Neural crest cell (in vitro differentiated cells): ENCODE measurements at regions not wholly inside any gene's neighbourhood (a gene's known extent, or its start where the extent isn't known, plus 50 kb on each side); places are given as distances from the start of the nearest gene placed in this dataset.
A peak's percentile ranks its signal among the peaks of the same experiment; 100 is the strongest.

Experiments
- DNase-seq: peaks from one replicate; pipeline ENCODE4 v3.0.0; 2021; ENCODE audit warnings: low read depth, mixed read lengths, low spot score
- H3K27ac Mint-ChIP-seq: one replicate; pipeline ENCODE4 v1.8.0; 2021; ENCODE audit warnings: mild to moderate bottlenecking, mixed read lengths; ENCODE audit not compliant: unreplicated experiment
- H3K27me3 Mint-ChIP-seq: 2 replicates; pipeline ENCODE4 v1.8.0; 2021; ENCODE audit warnings: low read depth, mild to moderate bottlenecking, mixed read lengths
- H3K36me3 Mint-ChIP-seq: 2 replicates; pipeline ENCODE4 v1.8.0; 2021; ENCODE audit warnings: low read depth, mild to moderate bottlenecking, mixed read lengths
- H3K4me1 Mint-ChIP-seq: 2 replicates; pipeline ENCODE4 v1.8.0; 2021; ENCODE audit warnings: mixed read lengths
- H3K4me3 Mint-ChIP-seq: one replicate; pipeline ENCODE4 v1.8.0; 2021; ENCODE audit warnings: mild to moderate bottlenecking, mixed read lengths
- H3K9me3 Mint-ChIP-seq: 2 replicates; pipeline ENCODE4 v1.8.0; 2021; ENCODE audit warnings: mixed read lengths
- CTCF ChIP-seq: fragments of 200-600 bp; sonication (generic); conservative IDR thresholded peaks from 2 replicates; pipeline ENCODE4 v1.5.0; 2021; ENCODE audit warnings: antibody characterized with exemption, mild to moderate bottlenecking

DNA sequence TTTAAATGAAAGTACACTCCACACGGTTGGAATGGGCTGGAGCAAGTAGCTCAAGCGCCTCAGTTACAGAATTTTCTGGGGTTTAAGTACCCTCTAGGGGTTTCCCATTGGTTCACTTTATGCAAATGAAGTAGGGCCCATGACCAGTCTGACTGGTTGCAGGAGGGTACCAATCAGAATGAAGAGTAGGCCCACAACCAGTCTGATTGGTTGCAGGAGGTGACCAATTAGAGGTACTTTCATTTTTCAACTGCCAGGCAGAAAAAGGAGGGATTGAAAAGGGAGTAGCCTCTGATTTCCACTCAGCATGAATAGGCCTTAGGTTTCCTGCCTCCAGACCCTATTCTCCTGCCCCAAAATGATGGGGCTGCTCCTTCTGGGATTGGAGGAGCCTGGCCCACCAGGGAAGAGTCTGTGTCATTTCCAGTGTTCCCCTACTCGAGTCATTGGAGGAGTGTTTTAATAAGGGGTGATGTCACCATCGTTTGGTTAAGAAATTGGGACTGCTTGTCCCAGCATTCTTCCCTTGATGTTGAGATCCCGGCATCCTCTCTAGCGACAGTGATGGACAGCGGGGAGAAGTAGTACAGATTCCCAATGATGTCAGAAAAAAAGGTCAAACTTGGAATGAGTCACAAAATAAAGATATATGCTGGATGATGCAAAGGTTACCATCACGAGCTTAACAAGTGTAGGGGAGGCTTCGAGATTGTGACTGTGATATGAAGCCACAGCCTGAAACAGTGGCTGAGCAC is 210.4 kb downstream of the SH3BP4 start:
- Mint-ChIP-seq H3K27ac (no peak overlapping the region), H3K27me3 (no peaks in the 10 kb centered on the region), H3K4me1 (peaks cover 8% of the 10 kb centered on the region), H3K4me3 (no peak overlapping the region), H3K9me3 (no peaks in the 10 kb centered on the region), H3K36me3 (no peaks in the 10 kb centered on the region)
- no peak for TF ChIP-seq CTCF
- no peak for DNase-seq

- no peaks in the 10 kb centered on the region for H3K27me3 Mint-ChIP-seq
- H3K9me3 Mint-ChIP-seq, result no peaks in the 10 kb centered on the region
- TF ChIP-seq CTCF, result no peak
- no peak for DNase-seq
- H3K27ac Mint-ChIP-seq, result no peak overlapping the region
- no peak overlapping the region for H3K4me3 Mint-ChIP-seq
- no peaks in the 10 kb centered on the region for H3K36me3 Mint-ChIP-seq
- H3K4me1 Mint-ChIP-seq, result peaks cover 8% of the 10 kb centered on the region
Observed at GRCh38 chr2:235162837-235163197, 211.0 kb downstream of the SH3BP4 start.

DNA sequence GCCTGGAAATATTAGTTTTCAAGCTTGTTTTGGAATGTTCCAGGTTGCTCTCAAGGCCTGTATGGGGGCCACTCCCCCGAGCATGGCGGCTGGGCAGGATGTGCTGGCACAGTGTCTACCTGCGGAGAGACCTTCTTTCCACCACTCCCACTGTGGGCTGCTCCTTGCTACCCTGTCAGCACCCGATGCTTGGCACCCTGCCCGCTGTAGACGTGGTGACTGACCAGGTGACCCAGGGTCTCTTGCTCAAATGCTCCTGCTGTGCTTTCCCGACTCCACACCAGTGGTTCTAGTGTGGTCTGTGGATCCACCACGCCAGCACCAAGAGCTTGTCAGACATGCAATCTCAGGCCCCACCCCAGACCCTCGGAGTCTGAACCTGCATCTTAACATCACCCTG is 213.3 kb downstream of the SH3BP4 start:
- peaks cover 3% of the 10 kb centered on the region for H3K36me3 Mint-ChIP-seq
- no peak for DNase-seq
- no peak overlapping the region for H3K27ac Mint-ChIP-seq
- TF ChIP-seq CTCF, result no peak
- peaks cover 21% of the 10 kb centered on the region for H3K4me1 Mint-ChIP-seq
- H3K4me3 Mint-ChIP-seq, result no peak overlapping the region
- peaks cover 6% of the 10 kb centered on the region for H3K9me3 Mint-ChIP-seq
- no peaks in the 10 kb centered on the region for H3K27me3 Mint-ChIP-seq

GRCh38 chr2:235165631-235166030 is 213.8 kb downstream of the SH3BP4 start:
- Mint-ChIP-seq H3K27ac (no peak overlapping the region), H3K4me1 (peaks cover 26% of the 10 kb centered on the region), H3K27me3 (no peaks in the 10 kb centered on the region), H3K36me3 (peaks cover 3% of the 10 kb centered on the region), H3K4me3 (no peak overlapping the region), H3K9me3 (peaks cover 6% of the 10 kb centered on the region)
- no peak for DNase-seq
- no peak for TF ChIP-seq CTCF

DNA sequence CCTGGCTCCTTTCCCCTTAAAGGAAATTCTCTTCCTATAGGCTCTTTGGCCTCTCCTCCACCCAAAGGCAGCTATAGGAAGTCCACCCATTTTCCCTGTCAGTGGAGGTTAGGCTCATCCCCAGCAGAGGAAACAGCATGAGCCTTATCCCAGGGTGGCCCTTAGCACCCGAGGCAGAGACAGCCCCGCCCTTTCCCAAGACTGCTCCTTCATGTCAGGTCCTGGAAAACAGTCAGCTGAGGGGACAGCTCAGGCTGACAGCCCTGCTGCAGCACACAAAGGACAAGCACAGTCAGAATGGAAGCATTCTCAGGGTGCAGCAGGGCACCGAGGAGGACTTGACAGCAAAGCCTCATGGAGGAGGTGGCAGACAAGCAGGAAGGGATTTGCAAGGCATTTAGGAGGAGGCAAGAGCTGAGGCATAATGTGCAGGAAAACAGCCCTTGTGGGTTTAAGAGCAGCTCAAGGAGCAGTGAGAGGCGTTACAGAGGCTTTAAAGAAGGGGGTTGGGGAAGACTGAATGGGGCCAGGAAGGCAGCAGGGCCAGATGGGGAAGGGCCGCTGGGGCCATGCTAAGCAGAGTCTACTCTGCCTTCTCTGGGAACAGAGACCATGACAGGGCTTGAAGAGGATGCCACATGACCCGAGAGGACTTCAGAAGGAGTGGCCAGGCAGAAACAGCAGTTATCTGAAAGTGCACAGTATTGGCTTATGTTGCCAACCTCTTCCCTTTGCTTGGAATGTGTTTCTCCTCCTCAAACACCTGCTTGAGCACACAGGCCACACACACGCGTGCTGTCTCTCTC is 216.6 kb downstream of the SH3BP4 start:
- peaks cover 3% of the 10 kb centered on the region for H3K36me3 Mint-ChIP-seq
- H3K9me3 Mint-ChIP-seq, result peaks cover 6% of the 10 kb centered on the region
- peaks cover 33% of the 10 kb centered on the region for H3K4me1 Mint-ChIP-seq
- H3K27ac Mint-ChIP-seq, result peak overlapping the region; percentile 78
- H3K4me3 Mint-ChIP-seq, result no peak overlapping the region
- DNase-seq, result no peak
- no peak for TF ChIP-seq CTCF
- H3K27me3 Mint-ChIP-seq, result no peaks in the 10 kb centered on the region
